ENCODE measurements at regions not wholly inside any gene's neighbourhood (a gene's known extent, or its start where the extent isn't known, plus 50 kb on each side); places are given as distances from the start of the nearest gene placed in this dataset.
"Not testable (repeated sequence)": the region's sequence is repeated elsewhere in the genome, so short reads cannot be mapped to it uniquely, and the experiment has no call there.

DNA sequence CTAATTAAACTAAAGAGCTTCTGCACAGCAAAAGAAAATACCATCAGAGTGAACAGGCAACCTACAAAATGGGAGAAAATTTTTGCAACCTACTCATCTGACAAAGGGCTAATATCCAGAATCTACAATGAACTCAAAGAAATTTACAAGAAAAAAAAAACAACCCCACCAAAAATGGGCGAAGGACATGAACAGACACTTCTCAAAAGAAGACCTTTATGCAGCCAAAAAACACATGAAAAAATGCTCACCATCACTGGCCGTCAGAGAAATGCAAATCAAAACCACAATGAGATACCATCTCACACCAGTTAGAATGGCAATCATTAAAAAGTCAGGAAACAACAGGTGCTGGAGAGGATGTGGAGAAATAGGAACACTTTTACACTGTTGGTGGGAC, 100.7 kb downstream of the GPX5 start:
- H3K9me3 ChIP-seq (ENCODE audit: insufficient read depth, low read length); H3K4me3 ChIP-seq (ENCODE audit: insufficient read depth, low read length, poor library complexity, severe bottlenecking); H3K9ac ChIP-seq (ENCODE audit: low read length); H3K36me3 ChIP-seq (ENCODE audit: low read length); H3K4me2 ChIP-seq (ENCODE audit: low read depth, low read length, poor library complexity, severe bottlenecking); H4K20me1 ChIP-seq (ENCODE audit: low read depth, low read length); H2AFZ ChIP-seq (ENCODE audit: low read depth, low read length, severe bottlenecking); H3K79me2 ChIP-seq (ENCODE audit: insufficient read depth, low read length); H3K27me3 ChIP-seq (ENCODE audit: low read length); H3F3A ChIP-seq (ENCODE audit: insufficient read depth); H3K27ac ChIP-seq (ENCODE audit: low read depth, low read length); H3K9me2 ChIP-seq (replicated peaks; ENCODE audit: insufficient read depth, low read length): not testable (repeated sequence)

DNA sequence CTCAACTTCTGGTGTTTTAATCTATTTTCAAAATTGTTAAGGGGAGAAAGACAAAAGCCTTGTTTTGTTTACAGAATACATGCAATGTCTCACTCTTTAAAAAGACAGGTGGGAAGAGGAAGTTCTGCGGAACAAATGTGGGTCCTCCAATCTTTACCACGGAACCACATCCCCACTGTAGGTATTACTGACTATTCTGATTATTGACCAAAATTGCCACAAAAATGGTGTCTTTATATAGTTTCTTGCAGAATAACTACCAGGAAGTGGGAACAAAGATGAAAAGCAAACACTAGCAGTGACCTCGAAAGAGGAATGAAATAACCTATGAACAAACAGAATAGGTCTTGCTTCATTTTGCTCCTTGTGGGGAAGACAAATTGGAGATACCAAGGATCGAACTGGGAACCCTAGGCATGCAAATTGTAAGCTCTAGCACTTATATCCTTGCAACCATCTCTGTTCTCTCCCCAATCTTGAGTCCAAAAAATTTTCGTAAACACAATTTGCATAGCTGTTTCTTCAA, 106.7 kb downstream of the GPX5 start:
- Histone ChIP-seq H3K79me2 (ENCODE audit: insufficient read depth, low read length) (no peaks in the 10 kb centered on the region), H3K9me3 (ENCODE audit: insufficient read depth, low read length) (no peaks in the 10 kb centered on the region), H3F3A (ENCODE audit: insufficient read depth) (no peaks in the 10 kb centered on the region), H3K27me3 (ENCODE audit: low read length) (no peaks in the 10 kb centered on the region), H3K4me3 (ENCODE audit: insufficient read depth, low read length, poor library complexity, severe bottlenecking) (no peak overlapping the region), H2AFZ (ENCODE audit: low read depth, low read length, severe bottlenecking) (no peak overlapping the region), H4K20me1 (ENCODE audit: low read depth, low read length) (no peaks in the 10 kb centered on the region), H3K9ac (ENCODE audit: low read length) (no peak overlapping the region), H3K4me2 (ENCODE audit: low read depth, low read length, poor library complexity, severe bottlenecking) (no peak overlapping the region), H3K9me2 (replicated peaks; ENCODE audit: insufficient read depth, low read length) (no peaks in the 10 kb centered on the region), H3K36me3 (ENCODE audit: low read length) (no peaks in the 10 kb centered on the region), H3K27ac (ENCODE audit: low read depth, low read length) (no peak overlapping the region)
- no peak for TF ChIP-seq EZH2phosphoT487 (conservative IDR thresholded peaks at IDR 0.05; ENCODE audit: low read length)
- TF ChIP-seq, protein P1, sequence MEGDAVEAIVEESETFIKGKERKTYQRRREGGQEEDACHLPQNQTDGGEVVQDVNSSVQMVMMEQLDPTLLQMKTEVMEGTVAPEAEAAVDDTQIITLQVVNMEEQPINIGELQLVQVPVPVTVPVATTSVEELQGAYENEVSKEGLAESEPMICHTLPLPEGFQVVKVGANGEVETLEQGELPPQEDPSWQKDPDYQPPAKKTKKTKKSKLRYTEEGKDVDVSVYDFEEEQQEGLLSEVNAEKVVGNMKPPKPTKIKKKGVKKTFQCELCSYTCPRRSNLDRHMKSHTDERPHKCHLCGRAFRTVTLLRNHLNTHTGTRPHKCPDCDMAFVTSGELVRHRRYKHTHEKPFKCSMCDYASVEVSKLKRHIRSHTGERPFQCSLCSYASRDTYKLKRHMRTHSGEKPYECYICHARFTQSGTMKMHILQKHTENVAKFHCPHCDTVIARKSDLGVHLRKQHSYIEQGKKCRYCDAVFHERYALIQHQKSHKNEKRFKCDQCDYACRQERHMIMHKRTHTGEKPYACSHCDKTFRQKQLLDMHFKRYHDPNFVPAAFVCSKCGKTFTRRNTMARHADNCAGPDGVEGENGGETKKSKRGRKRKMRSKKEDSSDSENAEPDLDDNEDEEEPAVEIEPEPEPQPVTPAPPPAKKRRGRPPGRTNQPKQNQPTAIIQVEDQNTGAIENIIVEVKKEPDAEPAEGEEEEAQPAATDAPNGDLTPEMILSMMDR (IDR thresholded peaks at IDR 0.05; ENCODE audit: insufficient read depth, low read length, poor library complexity, severe bottlenecking), result no peak

DNA sequence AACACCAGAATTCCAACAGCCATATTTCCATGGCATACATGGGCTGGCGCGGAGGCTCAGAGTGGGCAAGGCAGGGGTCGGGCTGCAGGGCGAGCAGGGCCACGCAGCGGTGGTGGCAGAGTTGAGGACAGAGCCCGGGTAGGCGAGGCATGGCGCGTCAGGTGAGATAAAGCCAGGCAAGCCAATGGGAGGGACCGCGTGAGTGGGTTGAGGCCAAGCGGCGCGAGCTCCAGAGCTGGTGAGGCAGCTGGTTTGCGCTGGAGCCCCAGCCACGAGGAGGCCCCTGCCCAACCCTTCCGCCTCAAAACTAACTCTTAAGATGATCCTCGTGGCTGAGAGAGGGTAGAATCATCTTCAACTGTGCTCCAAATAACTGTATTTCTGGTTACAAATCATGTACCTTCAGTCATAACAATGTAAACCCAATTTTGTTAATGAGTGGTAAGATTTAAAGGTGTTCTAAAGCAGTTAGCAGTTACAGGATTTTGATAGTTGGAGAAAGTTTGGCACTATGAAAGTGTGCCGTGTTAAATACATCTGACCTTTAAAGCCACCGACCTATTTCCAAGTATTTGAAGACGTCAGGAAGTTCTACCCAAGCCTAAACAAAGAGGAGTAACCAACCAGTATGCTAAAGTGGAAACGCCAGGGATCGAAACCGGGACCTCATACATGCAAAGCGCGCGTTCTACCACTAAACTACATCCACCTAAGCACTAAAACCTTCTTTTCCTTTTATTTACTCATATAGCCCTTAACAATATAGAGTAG, 107.9 kb downstream of the GPX5 start:
- no peaks in the 10 kb centered on the region for H3K36me3 ChIP-seq (ENCODE audit: low read length)
- H3K4me3 ChIP-seq (ENCODE audit: insufficient read depth, low read length, poor library complexity, severe bottlenecking), result no peak overlapping the region
- no peak for TF ChIP-seq EZH2phosphoT487 (conservative IDR thresholded peaks at IDR 0.05; ENCODE audit: low read length)
- TF ChIP-seq, protein P1 (IDR thresholded peaks at IDR 0.05; ENCODE audit: insufficient read depth, low read length, poor library complexity, severe bottlenecking), result no peak
- no peak overlapping the region for H3K9ac ChIP-seq (ENCODE audit: low read length)
- no peaks in the 10 kb centered on the region for H3K9me2 ChIP-seq (replicated peaks; ENCODE audit: insufficient read depth, low read length)
- H3K79me2 ChIP-seq (ENCODE audit: insufficient read depth, low read length), result no peaks in the 10 kb centered on the region
- H3K27me3 ChIP-seq (ENCODE audit: low read length), result no peaks in the 10 kb centered on the region
- no peaks in the 10 kb centered on the region for H3F3A ChIP-seq (ENCODE audit: insufficient read depth)
- no peaks in the 10 kb centered on the region for H3K9me3 ChIP-seq (ENCODE audit: insufficient read depth, low read length)
- H2AFZ ChIP-seq (ENCODE audit: low read depth, low read length, severe bottlenecking), result no peak overlapping the region
- H4K20me1 ChIP-seq (ENCODE audit: low read depth, low read length), result no peaks in the 10 kb centered on the region
- no peak overlapping the region for H3K27ac ChIP-seq (ENCODE audit: low read depth, low read length)
- H3K4me2 ChIP-seq (ENCODE audit: low read depth, low read length, poor library complexity, severe bottlenecking), result no peak overlapping the region

DNA sequence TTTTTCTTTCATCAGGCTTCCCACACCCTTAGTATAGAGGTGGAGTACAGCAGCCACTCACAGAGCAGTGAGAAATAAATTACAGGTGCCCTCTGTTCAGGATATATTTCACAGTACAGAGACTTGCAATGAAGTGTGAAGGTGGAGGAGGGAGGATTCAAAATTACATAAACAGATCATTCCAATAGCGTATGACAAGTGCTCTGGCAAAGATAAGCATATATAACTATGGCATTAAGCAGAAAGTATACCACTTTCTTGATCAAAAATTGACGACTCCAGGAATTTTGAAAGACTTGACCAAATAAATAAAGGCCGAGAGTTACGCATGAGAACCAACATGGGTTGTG, 108.7 kb downstream of the GPX5 start:
- Histone ChIP-seq H3F3A (ENCODE audit: insufficient read depth) (no peaks in the 10 kb centered on the region), H3K36me3 (ENCODE audit: low read length) (no peaks in the 10 kb centered on the region), H3K9me3 (ENCODE audit: insufficient read depth, low read length) (no peaks in the 10 kb centered on the region), H3K79me2 (ENCODE audit: insufficient read depth, low read length) (no peaks in the 10 kb centered on the region), H3K9ac (ENCODE audit: low read length) (no peak overlapping the region), H3K27ac (ENCODE audit: low read depth, low read length) (no peak overlapping the region), H3K9me2 (replicated peaks; ENCODE audit: insufficient read depth, low read length) (no peaks in the 10 kb centered on the region), H2AFZ (ENCODE audit: low read depth, low read length, severe bottlenecking) (no peak overlapping the region), H3K4me3 (ENCODE audit: insufficient read depth, low read length, poor library complexity, severe bottlenecking) (no peak overlapping the region), H4K20me1 (ENCODE audit: low read depth, low read length) (no peaks in the 10 kb centered on the region), H3K4me2 (ENCODE audit: low read depth, low read length, poor library complexity, severe bottlenecking) (no peak overlapping the region), H3K27me3 (ENCODE audit: low read length) (no peaks in the 10 kb centered on the region)
- TF ChIP-seq, protein P1 (IDR thresholded peaks at IDR 0.05; ENCODE audit: insufficient read depth, low read length, poor library complexity, severe bottlenecking), result no peak
- TF ChIP-seq EZH2phosphoT487 (conservative IDR thresholded peaks at IDR 0.05; ENCODE audit: low read length), result no peak
